ENCODE measurements at regions not wholly inside any gene's neighbourhood (a gene's known extent, or its start where the extent isn't known, plus 50 kb on each side); places are given as distances from the start of the nearest gene placed in this dataset.

DNA sequence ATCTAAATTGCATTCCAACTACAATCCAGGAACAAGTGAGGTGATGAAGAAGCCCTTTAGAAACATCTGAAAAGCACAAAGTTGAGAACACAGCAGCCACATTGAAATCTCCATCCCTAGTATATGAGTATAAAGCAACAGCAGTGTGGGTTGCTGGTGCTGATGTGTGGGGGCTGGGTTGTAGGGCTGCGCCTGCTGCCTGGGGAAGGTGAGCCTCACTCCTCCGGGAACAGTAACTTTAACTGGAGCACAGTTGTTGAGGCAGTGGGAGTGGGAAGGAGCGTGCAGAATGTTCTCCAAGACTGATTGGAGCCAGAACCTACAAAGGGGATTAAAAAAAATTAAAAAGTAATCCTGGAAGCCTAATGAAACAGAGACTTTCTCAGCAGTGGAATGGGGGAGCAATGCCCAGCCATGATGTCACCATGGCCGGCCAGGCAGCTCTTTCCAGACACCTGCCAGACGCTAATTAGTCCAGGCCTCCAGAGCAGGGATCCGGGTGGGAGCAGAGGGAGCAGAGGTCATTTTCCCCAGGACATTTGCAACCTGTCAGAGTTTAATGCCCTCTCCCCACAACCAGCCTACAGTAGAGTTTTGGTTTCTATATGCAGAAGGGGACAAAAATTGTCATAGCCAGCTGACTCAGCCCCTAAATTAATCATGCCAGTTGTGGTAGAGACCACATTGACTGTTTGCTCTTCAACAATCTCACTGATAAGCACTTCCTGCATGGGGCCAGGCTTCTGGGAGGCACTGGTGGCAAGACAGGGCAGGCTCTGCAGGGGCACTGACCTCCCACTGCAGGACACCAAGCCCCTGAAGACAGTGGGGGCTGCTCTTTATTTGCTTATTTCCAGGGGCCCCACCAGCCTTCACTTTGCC, 133.0 kb upstream of the ZNF32 start:
- no peak for DNase-seq (ENCODE audit: low spot score)

GRCh38 chr10:43778571-43778970, 129.9 kb upstream of the ZNF32 start:
- no peak for DNase-seq (ENCODE audit: low spot score)

DNA sequence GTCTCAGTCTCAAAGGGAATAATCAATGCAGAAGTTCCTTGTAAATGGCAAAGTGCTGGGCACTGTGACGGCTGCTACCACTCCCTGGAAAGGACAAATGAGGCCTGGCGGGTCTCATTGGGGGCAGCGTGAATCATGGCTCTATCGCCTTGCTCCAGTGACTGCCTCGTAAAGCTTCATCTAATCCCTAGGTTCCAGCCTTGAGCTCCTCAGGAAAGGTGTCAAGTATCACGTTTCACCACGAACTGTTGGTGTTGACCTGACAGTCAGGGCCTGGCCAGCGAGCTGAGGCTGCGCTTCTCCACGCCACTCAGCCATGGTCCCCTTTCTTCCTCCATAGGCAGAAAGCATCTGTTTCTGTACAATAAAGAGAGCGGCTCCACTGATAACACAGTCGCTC, 126.7 kb upstream of the ZNF32 start:
- DNase-seq (ENCODE audit: low spot score), result no peak

DNA sequence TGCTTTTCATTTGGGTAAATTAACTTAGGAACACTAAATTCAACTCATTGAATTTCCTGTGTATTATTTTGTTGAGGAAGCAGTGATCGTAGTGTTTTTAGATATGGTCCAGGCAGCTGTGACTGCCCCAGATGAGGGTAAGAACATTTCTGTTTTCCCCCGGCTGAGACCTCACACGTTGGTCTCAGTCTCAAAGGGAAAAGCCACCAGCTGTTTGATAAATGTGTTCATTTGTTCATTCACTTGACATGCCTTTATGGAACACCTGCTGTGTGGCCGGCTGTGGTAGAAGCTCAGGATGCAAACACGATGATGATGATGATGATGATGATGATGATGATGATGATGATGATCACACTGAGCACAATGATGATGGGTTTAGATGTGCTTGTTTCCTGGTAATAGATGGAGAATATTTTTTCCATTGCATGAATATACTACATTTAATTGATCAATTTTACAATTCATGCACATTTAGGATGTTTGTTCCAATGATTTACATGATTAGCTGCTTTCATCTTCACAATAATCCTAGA, 125.6 kb upstream of the ZNF32 start:
- DNase-seq (ENCODE audit: low spot score), result no peak

DNA sequence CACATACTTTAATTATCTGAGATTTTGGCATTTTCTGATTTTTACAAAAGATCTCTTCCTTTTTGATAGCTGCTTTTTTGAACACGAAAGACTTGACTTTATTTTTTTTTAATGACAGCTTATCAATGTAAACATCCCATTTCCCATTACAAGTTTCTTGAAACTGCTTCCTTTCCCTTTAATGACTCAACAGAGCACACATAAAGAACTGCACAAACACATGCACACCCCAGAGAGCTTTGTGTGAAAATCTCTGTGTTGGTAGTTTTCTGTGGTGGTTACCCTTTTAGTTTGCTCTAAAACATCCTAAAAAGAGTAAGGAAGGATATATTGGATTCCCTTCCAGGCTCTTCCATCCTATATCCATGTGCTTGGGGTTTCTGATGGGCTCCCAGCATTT, 125.1 kb upstream of the ZNF32 start:
- no peak for DNase-seq (ENCODE audit: low spot score)

DNA sequence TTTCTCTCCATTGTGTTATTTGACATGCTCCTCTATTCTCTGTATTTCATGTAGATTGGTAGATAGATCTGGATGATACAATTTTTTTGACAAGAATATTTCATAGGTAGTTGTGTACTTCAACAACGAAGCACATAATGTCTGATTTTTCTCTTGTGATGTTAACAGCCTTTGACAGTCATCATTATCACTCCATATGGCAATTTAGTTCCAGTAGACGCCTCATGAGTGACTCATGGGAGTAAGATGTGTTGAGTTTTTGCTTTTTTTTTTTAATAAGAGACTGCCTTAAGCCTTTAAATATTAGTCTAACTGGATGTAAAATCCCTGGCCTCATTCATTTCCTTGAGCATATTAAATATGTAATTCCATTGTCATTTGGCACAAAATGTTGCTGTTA, 123.5 kb upstream of the ZNF32 start:
- no peak for DNase-seq (ENCODE audit: low spot score)

DNA sequence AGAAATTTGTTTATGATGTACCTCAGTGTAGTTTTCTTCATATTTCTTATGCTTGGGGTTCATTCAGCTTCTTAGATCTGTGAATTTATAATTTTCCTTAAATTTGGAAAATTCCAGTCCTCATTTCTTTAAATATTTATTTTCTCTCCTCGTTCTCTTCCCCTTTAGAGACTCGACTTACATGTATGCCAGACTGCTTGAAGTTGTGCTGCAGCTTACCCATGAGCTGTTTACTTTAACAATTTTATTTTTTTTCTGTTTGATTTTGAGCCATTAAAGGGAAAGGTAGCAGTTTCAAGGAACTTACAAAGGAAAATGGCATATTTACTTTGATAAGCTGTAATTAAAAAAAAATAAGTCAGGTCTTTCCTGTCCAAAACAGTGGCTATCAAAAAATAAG, 123.0 kb upstream of the ZNF32 start:
- DNase-seq (ENCODE audit: low spot score), result no peak

DNA sequence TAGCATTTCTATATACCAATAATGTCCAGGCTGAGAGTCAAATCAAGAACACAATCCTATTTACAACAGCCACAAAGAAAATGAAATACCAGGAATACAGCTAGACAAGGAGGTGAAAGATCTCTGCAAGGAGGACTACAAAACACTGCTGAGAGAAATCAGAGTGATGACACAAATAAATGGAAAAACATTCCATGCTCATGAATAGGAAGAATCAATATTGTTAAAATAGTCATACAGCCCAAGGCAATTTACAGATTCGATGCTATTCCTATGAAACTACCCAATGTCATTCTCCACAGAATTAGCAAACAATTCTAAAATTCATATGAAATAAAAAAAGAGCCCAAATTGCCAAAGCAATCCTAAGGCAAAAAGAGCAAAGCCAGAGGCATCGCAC, 116.8 kb upstream of the ZNF32 start:
- no peak for DNase-seq (ENCODE audit: low spot score)

GRCh38 chr10:43763846-43764245, 115.2 kb upstream of the ZNF32 start:
- no peak for DNase-seq (ENCODE audit: low spot score)

DNA sequence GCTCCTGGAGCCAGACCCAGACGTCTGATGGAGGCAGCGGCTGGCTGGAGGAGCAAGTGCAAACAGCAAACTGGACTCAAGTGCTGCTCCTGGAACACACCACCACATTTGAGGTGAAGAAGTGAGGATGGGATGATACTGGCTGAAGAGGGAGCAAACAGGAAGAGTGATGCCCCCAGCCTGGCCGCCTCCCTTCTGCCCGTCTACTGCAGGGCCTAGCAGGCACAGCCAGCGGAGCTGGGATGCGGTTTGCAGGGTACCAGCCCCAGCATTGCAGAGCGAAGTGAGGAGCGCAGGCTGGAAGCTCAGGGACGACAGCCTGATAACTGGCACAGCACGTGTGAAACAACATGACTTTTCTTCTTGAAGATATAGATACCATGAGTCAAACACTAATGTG, 111.8 kb upstream of the ZNF32 start:
- DNase-seq (ENCODE audit: low spot score), result no peak

- DNase-seq (ENCODE audit: low spot score), result no peak
Observed at GRCh38 chr10:43759216-43759615, 110.5 kb upstream of the ZNF32 start.

DNA sequence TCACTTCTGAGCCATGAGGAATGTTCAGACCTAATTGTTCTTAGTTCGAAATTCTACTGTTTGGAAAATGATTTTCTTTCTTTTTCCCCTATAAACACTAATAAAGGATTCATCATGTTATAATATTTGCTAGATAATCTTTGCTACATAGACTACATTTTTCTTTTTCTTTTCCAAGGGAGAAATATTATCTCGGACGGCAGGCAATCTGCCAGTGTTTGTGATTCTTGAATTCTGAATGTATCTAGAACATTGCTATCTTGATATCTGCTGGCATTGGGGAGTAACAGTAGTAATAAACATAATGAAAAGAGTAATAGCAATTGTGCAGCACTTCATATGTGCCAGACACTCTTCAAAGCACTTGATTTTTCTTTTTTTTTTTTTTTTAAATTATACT, 107.7 kb upstream of the ZNF32 start:
- no peak for DNase-seq (ENCODE audit: low spot score)

DNA sequence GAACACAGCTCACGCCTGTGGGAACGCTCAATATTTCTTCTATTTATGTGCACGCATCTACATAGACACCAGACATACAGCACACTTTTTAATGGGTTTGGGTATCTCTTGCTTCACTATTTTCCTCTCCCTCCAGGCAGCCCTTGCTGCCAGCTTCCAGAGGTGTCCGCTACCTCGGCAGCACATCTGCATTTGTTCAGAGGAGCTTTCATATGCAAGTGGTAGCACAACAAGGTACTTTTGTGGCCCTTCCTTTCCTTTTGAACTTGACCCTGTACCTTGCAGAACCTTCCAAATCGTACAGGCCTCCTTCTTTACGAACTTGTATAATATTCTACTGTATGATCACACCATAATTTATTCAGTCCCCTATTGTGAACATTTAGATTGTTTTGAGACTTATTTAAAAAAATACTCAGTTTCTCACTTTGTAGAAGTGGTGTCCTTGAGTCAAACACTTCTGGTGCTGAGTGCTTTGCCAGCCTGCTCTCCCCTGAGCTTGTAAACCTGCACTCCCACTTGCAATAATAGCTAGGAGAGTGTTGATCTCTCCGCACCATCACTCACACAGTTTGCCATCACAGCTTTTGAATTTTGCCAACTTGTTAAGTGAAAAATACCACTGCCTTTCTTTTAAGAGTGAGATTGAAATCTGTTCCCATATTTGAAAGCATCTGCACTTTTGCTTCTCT, 106.0 kb upstream of the ZNF32 start:
- no peak for DNase-seq (ENCODE audit: low spot score)

DNA sequence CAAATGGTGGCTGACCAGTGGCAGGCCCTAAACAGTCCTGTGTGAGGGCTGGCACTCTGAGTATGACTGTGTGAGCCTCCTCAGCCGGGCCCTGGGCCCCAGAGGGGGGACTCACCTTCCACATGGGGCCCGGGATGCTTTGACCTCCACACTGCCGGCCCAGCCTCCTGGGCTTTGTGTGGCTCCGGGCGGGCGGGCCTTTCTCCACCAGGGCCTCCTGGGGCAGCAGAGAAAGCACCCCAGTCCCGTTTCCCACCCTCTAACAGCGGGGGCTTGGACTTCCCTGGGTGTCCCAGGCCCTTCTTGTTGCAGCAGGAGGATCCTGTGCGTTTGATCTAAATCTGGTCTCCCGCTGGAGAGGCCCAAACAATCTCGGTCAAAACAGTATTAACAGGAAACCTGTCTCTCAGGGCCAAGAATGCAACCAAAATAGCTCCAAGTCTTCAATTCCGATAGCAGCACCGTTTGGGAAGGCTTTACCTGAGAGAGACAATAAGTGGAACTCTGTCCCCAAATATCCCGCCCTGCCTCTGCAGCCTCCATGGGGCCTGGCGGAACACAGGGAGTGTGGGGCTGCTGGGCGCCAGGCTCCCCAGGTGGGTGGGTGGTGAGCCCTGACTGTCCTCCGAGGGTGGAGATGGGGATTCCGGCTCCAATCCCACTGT, 104.8 kb upstream of the ZNF32 start:
- DNase-seq (ENCODE audit: low spot score), result no peak

GRCh38 chr10:43752682-43753081, 104.0 kb upstream of the ZNF32 start:
- no peak for DNase-seq (ENCODE audit: low spot score)

DNA sequence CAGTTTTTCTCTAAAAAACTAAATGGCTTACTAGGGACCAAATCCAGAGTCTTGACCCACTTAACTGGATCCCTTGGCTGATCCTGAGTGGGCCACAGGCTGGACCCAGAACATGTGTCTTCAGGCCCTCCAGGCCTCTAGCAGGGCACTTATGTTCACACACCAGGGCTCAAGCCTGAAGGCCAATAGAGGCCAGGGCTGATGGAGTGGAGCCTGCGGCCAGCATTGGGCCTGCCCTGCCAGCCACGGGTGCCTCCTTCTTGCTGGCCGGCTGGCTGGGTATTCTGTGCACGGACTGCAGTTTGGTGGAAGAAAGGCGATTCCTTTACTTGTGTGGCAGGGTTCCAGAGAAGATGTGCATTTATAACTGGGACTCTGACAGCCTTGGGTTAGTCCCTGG, 103.0 kb upstream of the ZNF32 start:
- no peak for DNase-seq (ENCODE audit: low spot score)

GRCh38 chr10:43749940-43750552, 101.4 kb upstream of the ZNF32 start:
- DNase-seq (ENCODE audit: low spot score), result no peak

DNA sequence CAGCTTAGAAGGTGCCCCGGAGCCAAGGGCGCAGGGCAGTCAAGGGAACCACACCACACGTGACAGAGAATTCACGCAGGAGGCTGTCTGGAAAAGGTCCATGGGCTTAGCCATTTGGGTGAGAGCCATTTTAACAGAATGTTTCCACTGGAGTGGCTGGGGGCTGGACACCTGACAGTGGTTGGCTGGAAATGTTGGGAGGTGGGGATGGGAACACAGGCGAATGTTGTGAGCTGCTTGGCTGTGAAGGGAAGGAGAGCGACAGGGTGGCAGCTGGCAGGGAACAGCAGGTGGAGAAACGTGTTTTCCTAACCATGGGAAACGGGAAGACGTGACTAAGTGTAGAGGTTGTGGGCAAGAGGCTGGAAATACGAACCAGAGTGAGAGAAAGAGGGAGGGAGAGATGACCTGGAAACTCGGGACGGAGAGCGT, 100.5 kb upstream of the ZNF32 start:
- no peak for DNase-seq (ENCODE audit: low spot score)

- no peak for DNase-seq (ENCODE audit: low spot score)
Observed at GRCh38 chr10:43748560-43748959, 99.9 kb upstream of the ZNF32 start.

DNA sequence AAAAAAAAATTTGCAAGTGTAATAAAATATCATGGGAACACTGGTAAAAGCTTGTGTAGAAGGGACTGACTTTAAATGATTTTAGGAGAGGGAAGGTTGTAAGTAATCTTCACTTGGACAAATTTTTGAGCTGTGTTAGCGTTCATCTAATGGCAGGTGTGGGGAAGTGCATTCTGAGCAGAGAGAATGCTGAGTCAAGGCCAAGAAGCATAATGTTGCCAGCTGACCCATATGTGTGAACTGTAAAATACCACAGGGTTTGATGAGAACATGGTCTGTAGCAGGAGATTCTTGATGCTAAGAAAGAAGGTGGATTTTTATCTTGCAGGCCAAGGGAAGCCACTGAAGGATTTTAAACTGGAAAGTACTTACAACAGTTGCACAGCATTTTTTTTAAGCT, 98.2 kb upstream of the ZNF32 start:
- no peak for DNase-seq (ENCODE audit: low spot score)

DNA sequence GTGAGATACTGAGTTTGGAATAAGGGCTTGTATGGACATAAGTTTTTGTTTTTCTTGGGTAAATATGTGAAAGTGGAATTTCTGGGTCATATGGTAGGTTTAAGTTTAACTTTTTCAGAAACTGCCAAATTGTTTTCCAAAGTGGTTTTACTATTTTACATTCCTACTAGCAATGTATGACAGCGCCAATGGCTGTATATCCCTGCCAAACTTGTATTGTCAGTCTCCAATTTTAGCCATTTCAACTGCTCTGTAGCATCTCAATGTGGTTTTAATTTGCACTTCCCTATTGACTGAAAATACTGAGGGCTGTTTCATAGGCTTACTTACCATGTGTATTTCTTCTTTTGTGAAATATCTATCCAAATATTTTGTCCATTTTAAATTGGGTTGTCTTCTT, 90.5 kb upstream of the ZNF32 start:
- DNase-seq (ENCODE audit: low spot score), result no peak

DNA sequence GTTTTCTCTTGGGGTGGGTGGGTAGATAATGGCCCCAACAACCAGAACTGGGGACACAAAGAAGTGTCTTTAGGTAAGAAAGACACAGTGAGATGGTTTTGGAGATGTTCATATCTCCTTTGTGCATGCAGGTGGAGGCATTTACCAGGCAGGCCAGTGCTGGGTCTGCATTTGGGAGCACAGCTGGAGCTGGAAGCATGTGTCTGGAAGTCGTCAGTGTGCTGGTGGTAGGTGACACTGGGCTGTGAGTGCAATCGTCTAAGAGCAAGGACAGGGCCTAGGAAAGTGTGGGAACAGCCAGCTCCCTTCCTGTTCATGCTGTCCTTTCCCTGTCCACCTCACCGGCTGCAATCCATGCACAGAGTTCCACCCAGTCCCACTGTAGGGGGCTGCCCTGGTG, 88.3 kb upstream of the ZNF32 start:
- DNase-seq (ENCODE audit: low spot score), result no peak
